GOT3 (cell line): ENCODE measurements at regions not wholly inside any gene's neighbourhood (a gene's known extent, or its start where the extent isn't known, plus 50 kb on each side); places are given as distances from the start of the nearest gene placed in this dataset.

Experiments used
- DNase-seq: peaks from one replicate; lab custom pipeline; 2025; ENCODE audit warnings: mixed read lengths; lab: John Stamatoyannopoulos, UW

GRCh38 chr6:164021589-164022250 is 607.2 kb downstream of the QKI start:
- DNase-seq, result no peak

GRCh38 chr6:164020142-164020541 is 605.6 kb downstream of the QKI start:
- no peak for DNase-seq

GRCh38 chr6:164018133-164018532 is 603.6 kb downstream of the QKI start:
- DNase-seq, result no peak

GRCh38 chr6:164016056-164016455 is 601.5 kb downstream of the QKI start:
- no peak for DNase-seq

- no peak for DNase-seq
Observed at GRCh38 chr6:164015088-164015484, 600.6 kb downstream of the QKI start.

- DNase-seq, result no peak
Observed at GRCh38 chr6:164014346-164015087, 600.0 kb downstream of the QKI start.

GRCh38 chr6:164013480-164014208 is 599.1 kb downstream of the QKI start:
- no peak for DNase-seq

- DNase-seq, result no peak
Observed at GRCh38 chr6:164011321-164011720, 596.8 kb downstream of the QKI start.

GRCh38 chr6:164010441-164011103 is 596.1 kb downstream of the QKI start:
- no peak for DNase-seq

- DNase-seq, result no peak
Observed at GRCh38 chr6:164008902-164009301, 594.4 kb downstream of the QKI start.

GRCh38 chr6:164007881-164008280 is 593.4 kb downstream of the QKI start:
- DNase-seq, result no peak

- no peak for DNase-seq
Observed at GRCh38 chr6:164006459-164006858, 591.9 kb downstream of the QKI start.

GRCh38 chr6:164005004-164005711 is 590.6 kb downstream of the QKI start:
- DNase-seq, result no peak

- no peak for DNase-seq
Observed at GRCh38 chr6:164000276-164000675, 585.8 kb downstream of the QKI start.

- DNase-seq, result no peak
Observed at GRCh38 chr6:163999475-164000125, 585.1 kb downstream of the QKI start.

- DNase-seq, result no peak
Observed at GRCh38 chr6:163998496-163998895, 584.0 kb downstream of the QKI start.

- no peak for DNase-seq
Observed at GRCh38 chr6:163996491-163996890, 582.0 kb downstream of the QKI start.

GRCh38 chr6:163994566-163994965 is 580.0 kb downstream of the QKI start:
- DNase-seq, result no peak

- no peak for DNase-seq
Observed at GRCh38 chr6:163992701-163993100, 578.2 kb downstream of the QKI start.

- no peak for DNase-seq
Observed at GRCh38 chr6:163992056-163992455, 577.5 kb downstream of the QKI start.

GRCh38 chr6:163991321-163991720 is 576.8 kb downstream of the QKI start:
- no peak for DNase-seq
